Panc1 (cell line): ENCODE measurements at regions not wholly inside any gene's neighbourhood (a gene's known extent, or its start where the extent isn't known, plus 50 kb on each side); places are given as distances from the start of the nearest gene placed in this dataset.

Experiments
- POLR2AphosphoS5 ChIP-seq: IDR thresholded peaks from 2 replicates; pipeline ENCODE4 v1.6.1; 2012; ENCODE audit warnings: mild to moderate bottlenecking, low read depth, low read length, moderate library complexity
- REST ChIP-seq, 2 experiments: IDR thresholded peaks; 2 replicates each; pipeline ENCODE4 v1.6.1; 2011 to 2012; ENCODE audit warnings: low read depth in 2 of 2, control low read depth in 1 of 2, low read length in 1 of 2, mild to moderate bottlenecking in 1 of 2, moderate library complexity in 1 of 2; ENCODE audit not compliant: insufficient read depth in 1 of 2
- SIN3A ChIP-seq: IDR thresholded peaks from 2 replicates; pipeline ENCODE4 v1.6.1; 2012; ENCODE audit warnings: low read depth, mild to moderate bottlenecking, low read length, moderate library complexity, borderline replicate concordance; ENCODE audit not compliant: insufficient read depth
- TCF7L2 ChIP-seq: IDR thresholded peaks from 2 replicates; pipeline ENCODE4 v1.6.1; 2011; ENCODE audit warnings: mild to moderate bottlenecking, low read depth, low read length, inconsistent platforms
- TF ChIP-seq, protein P1 (sequence below): fragments of 450-650 bp; IDR thresholded peaks from 2 replicates; pipeline ENCODE4 v1.5.1; 2017; ENCODE audit warnings: mild to moderate bottlenecking

- no peak for TF ChIP-seq SIN3A
- TF ChIP-seq, protein P1, sequence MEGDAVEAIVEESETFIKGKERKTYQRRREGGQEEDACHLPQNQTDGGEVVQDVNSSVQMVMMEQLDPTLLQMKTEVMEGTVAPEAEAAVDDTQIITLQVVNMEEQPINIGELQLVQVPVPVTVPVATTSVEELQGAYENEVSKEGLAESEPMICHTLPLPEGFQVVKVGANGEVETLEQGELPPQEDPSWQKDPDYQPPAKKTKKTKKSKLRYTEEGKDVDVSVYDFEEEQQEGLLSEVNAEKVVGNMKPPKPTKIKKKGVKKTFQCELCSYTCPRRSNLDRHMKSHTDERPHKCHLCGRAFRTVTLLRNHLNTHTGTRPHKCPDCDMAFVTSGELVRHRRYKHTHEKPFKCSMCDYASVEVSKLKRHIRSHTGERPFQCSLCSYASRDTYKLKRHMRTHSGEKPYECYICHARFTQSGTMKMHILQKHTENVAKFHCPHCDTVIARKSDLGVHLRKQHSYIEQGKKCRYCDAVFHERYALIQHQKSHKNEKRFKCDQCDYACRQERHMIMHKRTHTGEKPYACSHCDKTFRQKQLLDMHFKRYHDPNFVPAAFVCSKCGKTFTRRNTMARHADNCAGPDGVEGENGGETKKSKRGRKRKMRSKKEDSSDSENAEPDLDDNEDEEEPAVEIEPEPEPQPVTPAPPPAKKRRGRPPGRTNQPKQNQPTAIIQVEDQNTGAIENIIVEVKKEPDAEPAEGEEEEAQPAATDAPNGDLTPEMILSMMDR, result no peak
- no peak for TF ChIP-seq POLR2AphosphoS5
- TF ChIP-seq TCF7L2, result no peak
- no peak for TF ChIP-seq REST (IDR thresholded peaks at IDR 0.05; ENCODE audit: insufficient read depth in 1 of 2, low read depth in 2 of 2, low read length in 1 of 2)
Observed at GRCh38 chr12:123089140-123089539, 61.8 kb downstream of the PITPNM2 start.
